Mesenchymal stem cell (in vitro differentiated cells and primary cell): ENCODE measurements at regions not wholly inside any gene's neighbourhood (a gene's known extent, or its start where the extent isn't known, plus 50 kb on each side); places are given as distances from the start of the nearest gene placed in this dataset.

Experiments used
- DNase-seq: peaks from one replicate; pipeline ENCODE4 v3.0.0-alpha.2; 2013
- H2AFZ ChIP-seq: one replicate; pipeline ENCODE4 v1.6.1; 2013; ENCODE audit warnings: low read depth, mild to moderate bottlenecking, control low read depth, inconsistent platforms, low read length, moderate library complexity
- H2AK5ac ChIP-seq: 2 replicates; pipeline ENCODE4 v1.6.1; 2013; ENCODE audit warnings: low read length, moderate library complexity, mild to moderate bottlenecking, inconsistent platforms; ENCODE audit not compliant: severe bottlenecking
- H2BK120ac ChIP-seq: one replicate; pipeline ENCODE4 v1.6.1; 2013; ENCODE audit warnings: low read depth, mild to moderate bottlenecking, inconsistent platforms, low read length, moderate library complexity
- H2BK12ac ChIP-seq, 2 experiments: one replicate each; pipeline ENCODE4 v1.6.1; 2013; ENCODE audit warnings: inconsistent platforms in 2 of 2, low read length in 2 of 2, mild to moderate bottlenecking in 2 of 2, moderate library complexity in 2 of 2, control low read depth in 1 of 2
- H2BK15ac ChIP-seq: one replicate; pipeline ENCODE4 v1.6.1; 2013; ENCODE audit warnings: mild to moderate bottlenecking, low read depth, inconsistent platforms; ENCODE audit not compliant: poor library complexity, severe bottlenecking
- H2BK5ac ChIP-seq: 2 replicates; pipeline ENCODE4 v1.6.1; 2013; ENCODE audit warnings: low read depth, mild to moderate bottlenecking, low read length, control low read depth, inconsistent platforms; ENCODE audit not compliant: poor library complexity, severe bottlenecking
- H3K14ac ChIP-seq, 2 experiments: one replicate each; pipeline ENCODE4 v1.6.1; 2013; ENCODE audit warnings: inconsistent platforms in 2 of 2, low read length in 2 of 2, control low read depth in 1 of 2, mild to moderate bottlenecking in 1 of 2, moderate library complexity in 1 of 2
- H3K18ac ChIP-seq, 2 experiments: one replicate each; pipeline ENCODE4 v1.6.1; 2013; ENCODE audit warnings: inconsistent platforms in 2 of 2, low read length in 2 of 2, control low read depth in 1 of 2, low read depth in 1 of 2, mild to moderate bottlenecking in 1 of 2
- H3K23ac ChIP-seq, 2 experiments: one replicate each; pipeline ENCODE4 v1.6.1; 2013; ENCODE audit warnings: inconsistent platforms in 2 of 2, low read length in 2 of 2, mild to moderate bottlenecking in 2 of 2, moderate library complexity in 2 of 2, control low read depth in 1 of 2
- H3K27ac ChIP-seq: 2 replicates; pipeline ENCODE4 v1.5.1; 2013; ENCODE audit warnings: mild to moderate bottlenecking, moderate library complexity, low read length, control low read depth, inconsistent platforms; ENCODE audit not compliant: poor library complexity, severe bottlenecking
- H3K27me3 ChIP-seq, 2 experiments: 2 replicates each; pipeline versions ENCODE4 v1.6.1 to v1.7.0; 2013; ENCODE audit warnings: low read length in 2 of 2, mild to moderate bottlenecking in 2 of 2, moderate library complexity in 2 of 2, control low read depth in 1 of 2, inconsistent platforms in 1 of 2; ENCODE audit not compliant: control insufficient read depth in 1 of 2, insufficient read depth in 1 of 2
- H3K36me3 ChIP-seq, 2 experiments: 2 replicates each; pipeline versions ENCODE4 v1.6.1 to v1.7.0; 2013; ENCODE audit warnings: low read length in 2 of 2, control low read depth in 1 of 2, inconsistent platforms in 1 of 2, low read depth in 1 of 2, mild to moderate bottlenecking in 1 of 2; ENCODE audit not compliant: insufficient read depth in 2 of 2, control insufficient read depth in 1 of 2
- H3K4ac ChIP-seq, 2 experiments: one replicate each; pipeline ENCODE4 v1.6.1; 2013; ENCODE audit warnings: inconsistent platforms in 2 of 2, low read length in 2 of 2, mild to moderate bottlenecking in 2 of 2, moderate library complexity in 2 of 2, control low read depth in 1 of 2, low read depth in 1 of 2
- H3K4me1 ChIP-seq: 2 replicates; pipeline ENCODE4 v1.6.1; 2013; ENCODE audit warnings: low read depth, low read length, control low read depth; ENCODE audit not compliant: control insufficient read depth, insufficient read depth
- H3K4me2 ChIP-seq: 2 replicates; pipeline ENCODE4 v1.6.1; 2013; ENCODE audit warnings: low read length, mild to moderate bottlenecking, inconsistent platforms; ENCODE audit not compliant: poor library complexity, severe bottlenecking
- H3K4me3 ChIP-seq, 2 experiments: 2 replicates each; pipeline versions ENCODE4 v1.5.1 to v1.7.0; 2013; ENCODE audit warnings: low read length in 2 of 2, mild to moderate bottlenecking in 2 of 2, control low read depth in 1 of 2, low read depth in 1 of 2; ENCODE audit not compliant: insufficient read depth in 1 of 2
- H3K79me1 ChIP-seq: replicated peaks from 2 replicates; pipeline ENCODE4 v1.6.1; 2013; ENCODE audit warnings: mild to moderate bottlenecking, control low read depth, low read length, inconsistent platforms; ENCODE audit not compliant: poor library complexity, severe bottlenecking
- H3K9ac ChIP-seq: 2 replicates; pipeline ENCODE4 v1.7.0; 2013; ENCODE audit warnings: mild to moderate bottlenecking, low read length, moderate library complexity
- H3K9me3 ChIP-seq: 2 replicates; pipeline ENCODE4 v1.7.0; 2013; ENCODE audit warnings: mild to moderate bottlenecking, low read length; ENCODE audit not compliant: control insufficient read depth
- H4K8ac ChIP-seq: one replicate; pipeline ENCODE4 v1.6.1; 2013; ENCODE audit warnings: inconsistent platforms, mild to moderate bottlenecking, low read length, moderate library complexity
- H4K91ac ChIP-seq: one replicate; pipeline ENCODE4 v1.6.1; 2013; ENCODE audit warnings: mild to moderate bottlenecking, low read length, inconsistent platforms
- WGBS: methylation state at CpG from one replicate; pipeline ENCODE4 v1.1.7; 2013; ENCODE audit warnings: mixed read lengths; 5-methylcytosine and 5-hydroxymethylcytosine counted together

GRCh38 chr10:30114401-30114800 is 55.0 kb upstream of the JCAD start:
- Histone ChIP-seq H3K36me3 (no peaks in the 10 kb centered on the region), H3K27ac (no peak overlapping the region), H4K91ac (no peak overlapping the region), H3K27me3 (peaks cover 0 to 20% of the 10 kb centered on the region in 2 experiments), H3K4ac (no peak overlapping the region), H3K4me3 (no peak overlapping the region), H3K14ac (no peak overlapping the region), H2AFZ (no peak overlapping the region), H3K4me2 (no peak overlapping the region), H3K9ac (no peak overlapping the region), H4K8ac (no peak overlapping the region), H3K18ac (no peak overlapping the region), H2BK15ac (no peak overlapping the region), H3K23ac (no peak overlapping the region), H3K79me1 (no peaks in the 10 kb centered on the region), H3K9me3 (no peaks in the 10 kb centered on the region), H2BK5ac (no peak overlapping the region), H3K4me1 (no peaks in the 10 kb centered on the region), H2AK5ac (no peak overlapping the region), H2BK120ac (no peak overlapping the region), H2BK12ac (no peak overlapping the region)
- no peak for DNase-seq
- no CpG with 5 or more reads among the region's 1 CpG for WGBS

DNA sequence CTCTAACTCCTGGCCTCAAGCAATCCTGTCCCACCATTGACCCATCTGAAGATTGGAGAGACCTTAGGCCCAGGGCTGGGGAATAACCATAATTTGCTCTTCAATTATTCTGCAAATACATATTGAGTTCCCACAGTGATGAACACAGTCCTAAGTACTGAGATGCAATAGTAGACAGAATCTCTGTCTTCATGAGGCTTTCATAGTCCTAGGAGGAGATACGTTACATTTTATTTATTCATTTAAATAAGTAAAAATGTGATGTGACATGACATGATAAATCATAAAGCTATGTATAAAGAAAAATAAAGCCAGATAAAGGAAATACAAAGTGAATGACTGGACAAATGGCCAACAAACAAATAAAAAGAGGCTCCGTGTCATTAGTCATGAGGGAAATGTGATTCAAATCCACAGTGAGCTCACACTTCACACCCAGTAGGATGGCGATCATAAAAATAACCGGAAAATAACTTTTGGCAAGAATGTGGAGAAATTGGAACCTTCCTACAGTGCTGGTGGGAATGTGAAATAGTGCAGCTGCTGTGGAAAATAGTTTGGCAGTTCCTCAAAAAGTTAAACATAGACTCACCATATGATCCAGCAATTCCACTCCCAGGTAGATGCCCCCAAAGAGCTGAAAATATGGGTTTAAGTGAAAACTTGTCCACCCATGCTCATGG is 52.1 kb upstream of the JCAD start:
- no peak overlapping the region for H2BK5ac ChIP-seq
- no peak overlapping the region for H3K27ac ChIP-seq
- H3K27me3 ChIP-seq, result peaks cover 0 to 13% of the 10 kb centered on the region in 2 experiments
- H2BK120ac ChIP-seq, result no peak overlapping the region
- no peak overlapping the region for H2AFZ ChIP-seq
- no peak for DNase-seq
- no peak overlapping the region for H2AK5ac ChIP-seq
- no peaks in the 10 kb centered on the region for H3K4me1 ChIP-seq
- H3K4me2 ChIP-seq, result no peak overlapping the region
- H3K4me3 ChIP-seq, result no peak overlapping the region
- no peak overlapping the region for H2BK15ac ChIP-seq
- H3K4ac ChIP-seq, result no peak overlapping the region
- WGBS, result 75% methylated on average over 1 of the region's 4 CpGs
- H4K8ac ChIP-seq, result no peak overlapping the region
- H3K9me3 ChIP-seq, result no peaks in the 10 kb centered on the region
- H3K23ac ChIP-seq, result no peak overlapping the region
- no peak overlapping the region for H3K9ac ChIP-seq
- no peak overlapping the region for H4K91ac ChIP-seq
- H2BK12ac ChIP-seq, result no peak overlapping the region
- H3K79me1 ChIP-seq, result no peaks in the 10 kb centered on the region
- no peaks in the 10 kb centered on the region for H3K36me3 ChIP-seq
- H3K18ac ChIP-seq, result no peak overlapping the region
- no peak overlapping the region for H3K14ac ChIP-seq
